Adrenal gland (tissue), 5 donors: ENCODE measurements at regions not wholly inside any gene's neighbourhood (a gene's known extent, or its start where the extent isn't known, plus 50 kb on each side); places are given as distances from the start of the nearest gene placed in this dataset.

Experiments used
- POLR2A ChIP-seq, 2 donors: fragments of 450-650 bp; IDR thresholded peaks; one replicate each; pipeline ENCODE4 v1.6.1; 2017; ENCODE audit warnings: antibody characterized with exemption in 2 of 2, mild to moderate bottlenecking in 2 of 2, moderate library complexity in 1 of 2
- TF ChIP-seq, protein P1 (sequence below), 6 experiments: fragments of 450-650 bp in 4 of 6; fragments of 200-600 bp in 2 of 6; sonication (generic) in 1 of 6; IDR thresholded peaks; 1 replicate in 5 of 6; 2 replicates in 1 of 6; pipeline versions ENCODE4 v1.5.1 to v1.8.0; 2016 to 2021; ENCODE audit warnings: antibody characterized with exemption in 6 of 6, mild to moderate bottlenecking in 2 of 6, moderate library complexity in 1 of 6
- donor health status: DM: no; HTN: no; CAD: no.

DNA sequence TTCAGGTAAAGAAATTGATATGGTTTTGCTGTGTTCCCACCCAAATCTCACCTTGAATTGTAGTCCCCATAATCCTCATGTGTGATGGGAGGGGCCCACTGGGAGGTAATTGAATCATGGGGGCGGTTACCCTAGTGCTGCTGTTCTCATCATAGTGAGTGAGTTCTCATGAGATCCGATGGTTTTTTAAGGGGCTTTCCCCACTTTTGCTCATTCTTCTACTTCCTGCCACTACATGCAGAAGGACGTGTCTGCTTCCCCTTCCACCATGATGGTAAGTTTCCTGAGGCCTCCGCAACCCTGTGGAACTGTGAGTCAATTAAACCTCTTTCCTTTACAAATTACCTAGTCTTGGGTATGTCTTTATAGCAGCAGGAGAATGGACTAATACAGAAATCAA is 69.3 kb downstream of the MIS18A start:
- TF ChIP-seq, protein P1, sequence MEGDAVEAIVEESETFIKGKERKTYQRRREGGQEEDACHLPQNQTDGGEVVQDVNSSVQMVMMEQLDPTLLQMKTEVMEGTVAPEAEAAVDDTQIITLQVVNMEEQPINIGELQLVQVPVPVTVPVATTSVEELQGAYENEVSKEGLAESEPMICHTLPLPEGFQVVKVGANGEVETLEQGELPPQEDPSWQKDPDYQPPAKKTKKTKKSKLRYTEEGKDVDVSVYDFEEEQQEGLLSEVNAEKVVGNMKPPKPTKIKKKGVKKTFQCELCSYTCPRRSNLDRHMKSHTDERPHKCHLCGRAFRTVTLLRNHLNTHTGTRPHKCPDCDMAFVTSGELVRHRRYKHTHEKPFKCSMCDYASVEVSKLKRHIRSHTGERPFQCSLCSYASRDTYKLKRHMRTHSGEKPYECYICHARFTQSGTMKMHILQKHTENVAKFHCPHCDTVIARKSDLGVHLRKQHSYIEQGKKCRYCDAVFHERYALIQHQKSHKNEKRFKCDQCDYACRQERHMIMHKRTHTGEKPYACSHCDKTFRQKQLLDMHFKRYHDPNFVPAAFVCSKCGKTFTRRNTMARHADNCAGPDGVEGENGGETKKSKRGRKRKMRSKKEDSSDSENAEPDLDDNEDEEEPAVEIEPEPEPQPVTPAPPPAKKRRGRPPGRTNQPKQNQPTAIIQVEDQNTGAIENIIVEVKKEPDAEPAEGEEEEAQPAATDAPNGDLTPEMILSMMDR (IDR thresholded peaks at IDR 0.05): no peak
- no peak for TF ChIP-seq POLR2A (IDR thresholded peaks at IDR 0.05)
